Hindlimb muscle (tissue), 1 donor: ENCODE measurements at regions not wholly inside any gene's neighbourhood (a gene's known extent, or its start where the extent isn't known, plus 50 kb on each side); places are given as distances from the start of the nearest gene placed in this dataset.
"Not testable (repeated sequence)": the region's sequence is repeated elsewhere in the genome, so short reads cannot be mapped to it uniquely, and the experiment has no call there.

Experiments used
- DNase-seq: peaks from one replicate; pipeline ENCODE4 v3.0.0-alpha.2; 2013

DNA sequence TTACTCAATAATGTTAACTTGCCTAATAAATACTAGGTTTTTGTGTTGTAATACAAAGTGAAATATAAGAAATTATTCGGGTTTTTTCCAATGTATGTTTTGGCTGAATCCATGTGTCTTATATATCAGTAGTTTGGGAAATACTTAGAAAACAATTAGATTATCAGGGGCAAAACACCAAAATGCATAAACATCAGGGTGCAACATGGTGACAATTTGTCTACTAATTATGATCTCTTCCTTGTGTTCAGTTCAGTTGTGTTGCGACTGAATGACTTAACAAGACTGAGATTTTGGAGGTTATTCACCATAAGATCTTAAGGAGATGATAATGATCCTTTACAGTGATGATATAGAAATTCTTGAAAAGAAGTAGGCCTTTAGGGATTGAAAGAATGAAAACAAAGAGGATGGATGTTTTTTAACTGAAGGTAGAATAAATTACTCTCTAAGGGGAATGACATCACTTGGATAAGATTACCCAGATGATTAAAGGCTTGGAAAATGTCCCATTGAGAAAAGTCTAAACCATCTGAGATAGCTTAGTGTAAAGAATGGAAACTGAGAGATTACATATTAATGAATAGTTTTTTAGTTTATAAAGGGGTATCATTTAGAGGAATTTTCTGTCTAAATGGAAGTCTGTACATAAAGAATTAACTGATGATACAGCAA lies 415.8 kb downstream of the SPATA31D1 start:
- no peak for DNase-seq

DNA sequence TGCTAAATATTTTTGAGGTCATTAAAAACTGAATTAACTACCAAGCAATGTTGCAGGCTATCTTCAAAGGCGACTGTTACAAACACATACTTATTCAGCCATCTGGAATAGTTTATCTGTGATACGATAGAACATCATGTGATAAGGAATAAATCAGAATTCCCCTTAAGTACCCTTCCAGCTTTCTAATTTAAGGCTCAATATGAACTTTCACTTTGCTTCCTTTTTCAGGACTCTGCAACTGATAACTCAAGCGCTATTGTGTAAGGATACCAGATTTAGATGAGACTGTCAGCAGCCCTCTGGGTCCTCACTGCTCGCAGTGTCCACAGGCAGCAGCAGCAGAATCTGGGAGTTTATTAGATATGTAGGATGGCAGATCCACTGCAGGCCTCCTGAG lies 416.3 kb downstream of the SPATA31D1 start:
- no peak for DNase-seq

DNA sequence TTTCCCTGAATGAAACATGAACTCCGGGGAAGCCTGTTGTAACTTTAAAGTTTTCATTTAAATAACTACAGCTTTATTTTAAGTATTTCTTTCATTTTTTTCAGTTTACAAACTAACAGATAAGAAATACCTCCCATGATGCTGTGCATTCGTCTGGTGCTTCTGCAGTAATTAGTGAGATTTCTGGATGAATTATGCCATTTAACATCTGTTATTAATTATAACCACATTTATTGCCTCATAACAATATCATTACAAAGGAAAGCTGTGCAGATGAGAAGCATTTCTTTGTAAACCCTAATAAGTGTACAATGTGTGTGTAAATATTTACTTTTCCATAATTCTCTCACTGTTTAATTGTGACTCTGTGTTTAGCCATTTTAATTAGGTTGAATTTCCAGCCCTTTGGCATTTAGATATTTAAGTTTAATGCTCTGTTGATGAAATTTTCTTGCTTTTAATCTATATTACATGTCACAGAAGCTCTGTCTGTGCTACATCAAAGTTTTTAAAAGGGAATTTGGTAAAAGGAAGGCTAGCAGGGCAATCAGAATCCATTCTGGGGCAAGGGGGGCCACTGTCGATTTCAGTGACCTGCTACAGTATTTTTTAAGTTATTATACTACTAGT lies 418.0 kb downstream of the SPATA31D1 start:
- DNase-seq = no peak

DNA sequence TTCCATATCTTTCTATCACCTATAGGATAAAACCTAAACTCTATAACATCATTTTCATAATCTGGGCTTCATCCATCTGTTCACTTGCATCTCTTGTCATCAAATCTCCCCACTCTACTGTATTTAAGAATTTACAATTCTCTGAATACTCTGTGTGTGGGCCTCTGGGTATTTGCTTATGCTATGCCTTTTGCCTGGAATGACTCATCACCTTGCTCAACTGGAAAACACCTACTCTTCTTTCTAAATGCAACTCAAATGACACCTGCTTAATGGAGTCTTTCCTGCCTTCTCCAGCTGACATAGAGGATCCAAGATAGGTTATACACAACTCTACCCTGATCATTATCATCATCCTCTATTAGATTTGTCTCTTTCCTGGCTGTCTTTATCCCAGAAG lies 421.7 kb downstream of the SPATA31D1 start:
- DNase-seq = no peak

DNA sequence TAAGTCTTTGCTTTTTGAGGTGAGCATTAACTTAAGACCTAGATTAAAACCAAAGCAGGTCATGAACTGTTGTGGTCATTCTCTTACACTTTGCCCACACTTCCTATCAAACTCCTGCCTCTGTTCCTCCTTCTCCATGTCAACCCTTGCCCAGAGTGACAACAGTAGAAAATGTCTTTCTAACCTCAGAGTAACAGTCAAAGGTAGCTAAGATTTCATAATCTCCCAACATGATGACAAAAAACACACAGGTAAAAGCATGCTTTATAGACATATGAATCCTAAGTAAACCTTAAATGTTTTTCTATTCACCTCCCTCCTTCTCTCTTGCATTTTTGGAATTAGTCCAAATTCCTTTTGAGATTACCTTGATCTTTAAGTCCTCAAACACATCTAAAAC lies 422.3 kb downstream of the SPATA31D1 start:
- no peak for DNase-seq

DNA sequence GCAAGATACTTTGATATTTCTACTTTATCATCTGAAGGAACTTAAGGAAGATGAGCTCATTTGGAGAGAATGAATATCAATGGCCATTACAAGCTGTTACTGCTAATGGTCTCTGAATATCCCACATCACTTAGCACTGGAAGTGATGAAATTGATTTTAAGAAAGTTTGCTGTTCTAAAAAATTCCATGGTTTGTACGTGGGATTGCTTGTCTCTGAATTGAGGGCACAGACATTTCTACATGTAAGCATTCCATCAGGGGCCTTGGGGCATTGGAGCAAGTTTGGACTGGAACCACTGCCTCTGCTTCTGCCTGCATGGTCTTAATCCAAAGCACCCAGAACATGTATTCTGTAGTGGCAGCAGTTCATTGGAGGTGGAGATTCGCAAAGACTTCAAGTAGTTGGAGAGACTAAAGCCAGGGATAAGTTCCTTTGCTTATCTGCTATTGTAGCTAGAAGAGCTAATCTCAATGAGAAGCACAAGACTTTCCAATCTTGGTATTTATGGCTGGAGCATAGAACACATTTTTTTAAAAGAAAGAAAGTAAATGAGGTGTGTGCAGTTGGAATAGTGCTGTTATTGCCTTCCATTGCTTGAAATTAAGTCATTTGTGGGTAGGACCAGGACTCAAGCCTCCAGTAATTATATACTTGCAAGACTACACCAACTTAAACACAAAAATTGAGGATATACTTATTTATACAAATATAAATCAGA lies 424.2 kb downstream of the SPATA31D1 start:
- DNase-seq = no peak

DNA sequence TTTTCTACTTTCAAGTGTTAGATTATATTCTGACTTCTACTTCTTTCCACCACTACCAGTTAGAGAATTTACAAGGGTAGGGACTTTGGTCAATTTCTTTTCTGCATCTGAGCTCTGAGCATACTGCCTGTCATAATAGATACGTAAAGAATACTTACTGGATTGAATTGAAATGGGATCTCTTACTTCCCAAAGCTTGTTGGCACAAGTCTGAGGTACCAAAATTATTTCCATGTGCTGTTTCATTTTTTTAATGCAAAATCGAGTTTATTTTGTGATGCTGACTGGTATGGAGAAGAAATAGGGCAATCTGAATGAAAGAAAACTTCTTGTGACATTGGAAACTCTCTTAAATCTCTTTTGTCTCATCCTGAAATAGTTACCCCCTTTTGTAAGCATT lies 428.9 kb downstream of the SPATA31D1 start:
- no peak for DNase-seq

DNA sequence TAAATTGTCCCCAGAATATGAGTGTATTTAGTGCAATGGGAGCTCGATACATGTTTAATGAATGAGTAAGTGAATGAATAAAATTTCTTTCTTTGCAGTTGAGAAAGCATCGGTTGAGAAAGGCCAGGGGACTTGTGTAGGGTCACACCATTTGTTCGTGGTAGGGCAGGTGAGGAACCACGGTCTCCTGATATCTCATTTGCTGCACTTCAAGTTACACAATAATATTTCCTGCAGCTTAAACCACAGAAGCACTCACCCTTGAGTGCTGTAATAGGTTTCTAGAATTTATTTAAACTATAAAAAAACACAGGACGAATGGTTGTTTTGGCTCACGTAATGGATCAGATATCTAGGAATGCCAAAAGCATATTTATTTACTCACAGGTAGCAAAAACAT lies 429.8 kb downstream of the SPATA31D1 start:
- DNase-seq = no peak

DNA sequence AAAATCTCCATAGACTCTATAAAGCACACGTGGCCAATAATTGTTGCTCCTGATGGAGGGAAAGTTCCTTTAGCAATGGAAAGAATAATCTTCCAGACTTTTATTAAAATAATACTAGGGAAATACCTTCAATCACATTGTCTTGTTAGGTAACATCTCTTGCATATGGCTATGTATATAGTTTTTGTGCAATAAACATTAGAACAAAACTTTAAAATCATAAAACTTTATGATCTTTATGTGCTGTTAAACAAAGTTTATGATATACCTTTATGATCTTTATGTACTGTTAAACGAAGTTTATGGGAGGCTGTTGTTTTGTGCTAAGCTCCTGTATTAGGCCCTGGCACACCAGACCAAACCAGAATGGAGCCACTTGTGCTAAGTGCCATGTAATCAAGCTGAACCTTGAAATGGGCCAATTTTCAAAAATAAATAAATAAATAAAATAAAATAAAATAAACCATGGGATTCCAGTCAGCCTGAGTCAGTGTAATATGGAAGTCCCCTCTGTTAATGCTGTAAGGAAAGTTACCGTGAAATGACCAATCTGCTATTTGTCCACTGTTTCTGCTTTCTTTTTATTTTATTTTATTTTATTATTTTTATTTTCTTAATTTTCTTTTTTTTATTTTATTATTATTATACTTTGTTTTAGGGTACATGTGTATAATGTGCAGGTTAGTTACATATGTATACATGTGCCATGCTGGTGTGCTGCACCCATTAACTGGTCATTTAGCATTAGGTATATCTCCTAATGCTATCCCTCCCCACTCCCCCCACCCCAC lies 431.3 kb downstream of the SPATA31D1 start:
- DNase-seq = no peak

DNA sequence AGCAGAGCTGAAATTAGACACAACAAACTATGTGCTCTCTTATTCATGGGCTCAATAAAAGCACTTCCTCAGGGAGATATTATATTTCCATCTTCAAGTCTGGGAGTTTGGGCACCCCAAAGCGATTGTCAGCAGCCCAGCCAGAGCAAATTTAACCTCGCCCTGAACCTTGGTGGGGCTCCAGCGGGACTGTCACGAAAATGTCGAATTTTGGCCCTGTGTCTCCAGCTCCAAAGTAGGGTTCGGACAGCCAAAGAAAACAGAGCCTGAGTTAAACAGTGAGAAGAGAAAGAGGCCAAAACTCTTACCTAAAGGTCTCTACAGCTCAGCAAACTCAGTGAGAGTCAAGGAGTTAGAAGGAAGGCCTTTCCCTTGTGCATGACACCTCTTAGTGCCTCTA lies 432.9 kb downstream of the SPATA31D1 start:
- no peak for DNase-seq

DNA sequence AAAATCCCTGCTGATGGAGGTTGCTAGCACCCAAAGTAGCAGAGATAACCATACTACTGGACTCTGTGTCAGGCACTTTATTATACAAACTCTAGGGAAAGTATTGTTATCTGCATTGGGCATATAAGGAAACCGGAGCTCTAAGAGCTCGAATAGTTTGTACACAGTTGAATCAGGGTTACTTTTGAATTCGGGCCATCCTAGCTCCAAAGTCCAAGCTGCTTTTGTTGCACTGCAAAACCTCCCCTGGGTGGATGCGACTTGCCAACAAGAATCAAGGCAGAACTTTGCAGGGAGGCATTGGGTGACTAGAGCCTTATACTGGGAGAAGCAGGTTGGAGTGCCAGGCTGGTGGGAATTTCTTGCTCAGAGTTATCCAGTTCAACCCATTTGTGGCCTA lies 435.1 kb downstream of the SPATA31D1 start:
- no peak for DNase-seq

DNA sequence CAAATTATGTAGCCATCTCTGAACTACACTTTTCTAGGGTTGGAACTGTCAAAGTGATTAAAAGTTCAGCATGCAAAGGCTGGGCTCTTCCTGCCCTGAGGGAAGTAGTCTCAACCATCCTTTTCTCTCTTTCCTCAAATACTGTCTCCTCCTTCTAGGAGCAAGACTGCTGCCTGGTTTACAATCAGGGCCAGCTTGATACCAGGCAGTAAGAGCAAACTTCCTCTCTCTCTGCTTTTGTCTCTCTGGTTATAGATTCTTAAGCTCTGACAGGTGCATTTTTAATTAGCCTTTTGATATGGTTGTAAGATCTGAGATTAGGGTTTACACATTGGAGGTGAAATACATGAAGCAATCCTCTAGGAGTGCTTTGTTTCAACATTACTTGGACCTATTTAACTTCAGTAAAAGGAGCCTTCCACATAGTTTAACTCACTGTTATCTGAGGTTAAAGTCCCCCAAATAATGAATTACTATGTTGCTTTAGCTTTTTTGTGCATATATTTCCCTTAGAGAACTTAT lies 436.1 kb downstream of the SPATA31D1 start:
- DNase-seq = no peak

DNA sequence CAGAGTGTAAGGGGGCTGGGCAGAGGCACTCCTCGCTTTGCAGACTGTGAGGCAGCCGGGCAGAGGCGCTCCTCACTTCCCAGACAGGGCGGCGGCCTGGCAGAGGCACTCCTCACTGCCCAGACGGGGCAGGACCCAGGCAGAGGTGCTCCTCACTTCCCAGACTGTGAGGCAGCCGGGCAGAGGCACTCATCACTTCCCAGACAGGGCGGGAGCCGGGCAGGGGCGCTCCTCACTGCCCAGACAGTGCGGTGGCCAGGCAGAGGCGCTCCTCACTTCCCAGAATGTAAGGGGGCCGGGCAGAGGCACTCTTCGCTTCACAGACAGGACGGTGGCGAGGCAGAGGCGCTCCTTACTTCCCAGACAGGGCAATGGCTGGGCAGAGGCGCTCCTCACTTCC lies 442.5 kb downstream of the SPATA31D1 start:
- no peak for DNase-seq

DNA sequence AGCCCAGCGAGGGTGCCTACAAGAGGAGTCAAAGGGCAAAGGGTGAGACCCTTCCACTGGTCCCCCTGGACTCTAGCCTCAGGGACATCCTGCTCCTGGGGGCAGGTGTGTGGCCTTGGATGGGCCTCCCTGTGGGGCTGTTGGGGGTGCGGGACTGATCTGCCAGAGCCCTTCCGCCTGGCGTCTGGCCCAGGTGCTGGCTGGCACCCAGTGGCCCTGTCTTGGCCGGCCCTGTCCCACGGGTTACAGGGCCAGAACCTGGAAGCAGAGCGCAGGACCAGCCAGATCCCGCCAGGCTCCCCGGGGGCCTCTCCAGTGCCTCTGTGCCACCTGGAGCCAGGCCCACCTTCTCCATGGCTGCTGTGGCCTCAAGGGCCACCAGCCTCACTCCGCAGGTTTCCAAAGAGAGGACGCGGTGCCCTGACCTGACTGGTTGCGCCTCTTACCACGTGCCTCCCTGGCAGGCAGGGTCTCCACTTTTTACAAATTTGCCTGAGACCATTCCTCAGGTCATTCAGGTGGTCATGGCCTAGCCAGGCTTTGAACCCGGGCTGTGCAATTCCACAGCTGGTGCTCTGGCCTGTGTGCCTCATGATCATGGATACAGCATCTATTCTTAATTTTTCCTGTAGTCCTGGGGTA lies 444.8 kb downstream of the SPATA31D1 start:
- not testable (repeated sequence) for DNase-seq

DNA sequence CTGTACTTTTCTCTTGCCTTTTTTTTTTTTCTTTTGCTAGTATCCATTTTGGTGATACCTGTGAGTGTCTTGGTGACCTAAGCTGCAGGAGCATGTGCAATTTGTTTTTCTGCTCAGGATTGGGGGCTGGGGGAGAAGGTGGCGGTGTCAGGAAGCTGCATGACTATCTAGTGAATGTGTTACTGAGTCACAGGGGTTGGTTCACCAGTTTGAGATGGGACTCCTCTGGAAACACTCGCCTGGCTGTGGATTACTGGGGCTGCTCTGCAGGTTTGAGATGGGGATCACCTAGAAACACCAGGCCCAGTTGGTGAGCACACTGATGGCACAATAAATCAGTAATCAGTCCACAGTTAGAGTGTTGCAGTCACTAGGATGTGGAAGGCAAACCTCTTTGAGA lies 447.9 kb downstream of the SPATA31D1 start:
- no peak for DNase-seq

DNA sequence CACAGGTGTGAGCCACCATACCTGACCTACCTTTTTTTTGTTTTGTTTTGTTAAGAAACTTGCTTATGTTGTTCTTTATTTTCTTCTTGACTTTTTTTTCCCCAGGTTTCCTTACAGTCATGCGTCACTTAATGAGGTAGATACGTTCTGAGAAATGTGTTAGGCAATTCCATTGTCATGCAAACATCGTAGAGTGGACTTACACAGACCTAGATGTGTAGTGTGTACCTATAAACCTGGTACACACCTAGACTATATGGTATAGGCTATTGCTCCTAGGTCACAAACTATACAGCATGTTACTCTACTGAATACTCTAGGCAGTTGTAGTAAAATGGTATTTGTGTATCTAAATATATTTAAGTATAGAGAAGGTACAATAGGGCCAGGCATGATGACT lies 448.6 kb downstream of the SPATA31D1 start:
- DNase-seq = not testable (repeated sequence)

DNA sequence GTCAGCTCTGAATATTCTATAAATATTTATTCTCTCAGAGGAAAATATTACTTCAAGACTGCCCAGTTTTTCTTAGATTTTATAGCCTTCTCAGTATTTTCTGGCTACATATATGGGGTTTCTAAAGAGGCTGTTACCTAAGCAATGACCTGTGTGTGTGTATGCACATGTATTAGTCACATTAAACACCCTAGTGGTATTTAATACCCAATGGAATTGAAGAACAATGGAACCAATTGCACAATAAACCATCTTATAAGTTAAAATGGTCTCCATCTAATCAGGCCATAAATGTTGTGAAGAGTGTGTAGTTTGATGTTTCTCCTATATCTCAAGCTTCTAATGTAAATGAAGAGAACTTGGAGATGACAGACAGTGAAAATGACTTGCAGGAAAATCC lies 450.0 kb downstream of the SPATA31D1 start:
- no peak for DNase-seq

DNA sequence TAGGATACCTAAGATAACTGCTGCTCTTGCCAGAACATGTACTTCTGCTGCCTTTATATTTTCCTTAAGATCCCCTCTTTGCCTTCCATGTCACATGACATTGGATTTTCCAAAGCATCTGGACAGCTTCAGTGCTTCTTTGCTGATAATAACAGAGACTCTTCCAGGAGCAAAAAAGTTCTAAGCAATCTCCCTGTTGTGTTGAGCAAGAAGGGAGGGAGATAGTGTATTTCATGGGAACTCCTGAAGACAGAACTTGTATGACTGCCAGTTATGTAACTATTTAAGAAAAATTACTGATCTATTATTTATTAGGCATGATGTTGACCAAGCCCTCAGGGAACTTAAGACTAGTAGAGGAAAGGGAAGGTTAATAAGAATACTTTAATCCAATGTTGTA lies 454.7 kb downstream of the SPATA31D1 start:
- no peak for DNase-seq

DNA sequence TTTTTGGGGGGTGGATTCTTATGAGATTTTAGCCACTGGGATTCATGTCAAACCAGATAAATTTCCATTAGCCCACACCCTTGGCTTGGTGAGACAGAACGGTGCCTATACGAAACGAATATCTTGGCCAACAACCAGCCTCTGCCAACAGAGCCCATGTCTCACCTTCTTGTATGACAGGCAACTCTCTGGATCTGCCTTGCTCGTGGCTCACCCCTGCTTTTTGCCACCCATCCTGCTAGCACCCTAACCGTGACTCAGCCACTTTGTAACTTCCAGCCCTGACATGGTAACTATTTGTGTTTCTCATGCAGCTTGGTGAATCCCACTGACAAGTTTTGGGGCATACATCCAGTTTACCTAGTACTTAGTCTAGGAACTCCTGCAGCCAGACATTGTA lies 457.0 kb downstream of the SPATA31D1 start:
- DNase-seq = no peak

DNA sequence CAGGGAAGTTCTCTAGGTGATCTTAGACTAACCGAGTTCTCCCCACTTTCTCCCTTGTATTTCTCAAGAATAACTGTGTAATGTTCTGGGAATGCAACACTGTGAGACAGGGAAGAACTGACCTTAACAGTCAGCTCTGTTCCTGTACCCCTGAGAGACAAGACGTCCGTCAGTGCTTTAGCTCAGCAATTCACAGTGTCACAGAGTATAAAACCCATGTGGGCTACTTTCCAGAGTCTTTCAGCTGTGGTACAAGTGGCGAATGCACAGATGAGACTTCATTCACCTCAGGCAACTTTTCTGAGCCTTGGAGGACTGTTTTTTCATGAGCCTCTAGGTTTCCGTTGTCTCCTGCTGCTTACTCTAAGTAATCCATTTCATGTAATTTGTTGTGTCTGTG lies 458.8 kb downstream of the SPATA31D1 start:
- no peak for DNase-seq

DNA sequence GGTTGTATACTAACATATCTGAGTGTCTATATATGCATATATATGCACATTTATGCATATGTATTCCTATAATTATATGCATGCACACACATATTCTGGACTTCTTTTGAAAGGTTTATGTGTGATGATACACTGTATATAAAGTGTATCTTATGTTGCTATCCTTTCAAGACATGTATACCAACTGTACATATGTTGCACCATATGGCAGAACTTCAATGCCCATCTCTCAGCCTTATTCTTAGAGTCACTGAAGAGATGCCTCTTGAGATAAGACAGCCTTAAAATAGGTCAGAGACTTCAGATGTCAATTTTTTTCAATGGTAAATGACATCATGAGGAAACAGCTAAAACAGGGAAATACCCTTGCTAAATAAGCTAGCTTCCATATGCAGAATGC lies 461.4 kb downstream of the SPATA31D1 start:
- no peak for DNase-seq

DNA sequence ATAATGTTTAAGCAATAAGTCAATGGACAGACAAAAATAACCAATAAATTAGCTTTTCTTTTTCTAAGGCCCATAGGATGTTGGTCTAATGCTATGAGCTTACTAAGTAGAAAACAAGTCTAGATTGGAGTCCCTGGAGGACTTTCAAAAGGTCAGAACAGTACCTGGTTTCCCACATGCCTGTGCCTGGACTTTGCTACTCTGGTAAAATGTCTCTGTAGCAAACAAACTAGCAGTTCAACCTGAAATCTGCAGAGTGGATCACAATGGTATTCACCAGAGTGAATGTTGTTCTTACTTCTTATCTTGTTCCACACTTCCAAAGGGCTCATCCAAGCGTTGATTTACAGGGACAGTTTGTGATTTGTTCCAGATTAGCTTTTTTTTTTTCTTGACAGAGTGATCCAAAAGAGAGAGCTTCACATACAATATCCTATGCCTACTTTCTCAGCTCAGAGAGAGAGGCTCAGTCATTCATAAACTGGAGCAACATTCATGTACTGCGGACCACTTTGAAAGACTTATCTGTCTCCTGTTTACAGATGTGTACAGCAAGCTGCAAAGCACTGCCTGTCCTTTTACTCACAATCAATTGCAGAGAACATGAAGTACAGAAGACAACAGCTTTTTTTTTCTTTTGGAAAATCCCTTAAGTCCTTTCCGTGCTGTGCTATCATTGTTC lies 466.1 kb downstream of the SPATA31D1 start:
- no peak for DNase-seq
